ENCODE measurements at regions not wholly inside any gene's neighbourhood (a gene's known extent, or its start where the extent isn't known, plus 50 kb on each side); places are given as distances from the start of the nearest gene placed in this dataset.
A peak's percentile ranks its signal among the peaks of the same experiment; 100 is the strongest.
"Not testable (repeated sequence)": the region's sequence is repeated elsewhere in the genome, so short reads cannot be mapped to it uniquely, and the experiment has no call there.

GRCh38 chrX:115727792-115728732, 167.1 kb downstream of the PLS3 start:
- TF ChIP-seq CTCF (IDR thresholded peaks at IDR 0.05) = peak in 1 of 6 experiments; percentile 15
- 67% methylated on average over 24 of the region's 77 CpGs; no CpG with 5 or more reads in 1 of the 2 donors for WGBS, 2 donors
- H3K27me3 ChIP-seq; DNase-seq; H3K4me1 ChIP-seq; H3K9me3 ChIP-seq; intact Hi-C loops (cut with DNase I); H3K36me3 ChIP-seq: not testable (repeated sequence)
- peak overlapping the region in 1 of 4 donors; percentile 48 for H3K4me3 ChIP-seq
- peak overlapping the region in 1 of 4 donors; percentile 54 for H3K27ac ChIP-seq

GRCh38 chrX:115732530-115732929, 171.6 kb downstream of the PLS3 start:
- DNase-seq; H3K4me3 ChIP-seq; H3K27ac ChIP-seq; H3K27me3 ChIP-seq; H3K4me1 ChIP-seq; intact Hi-C loops (cut with DNase I); H3K9me3 ChIP-seq; H3K36me3 ChIP-seq: not testable (repeated sequence)
- WGBS, 2 donors = no CpG with 5 or more reads among the region's 39 CpGs

GRCh38 chrX:115735269-115735668, 174.3 kb downstream of the PLS3 start:
- Histone ChIP-seq H3K27ac (peak overlapping the region in 1 of 4 donors; percentile 85), H3K4me3 (peak overlapping the region in 1 of 4 donors; percentile 62)
- H3K9me3 ChIP-seq; H3K4me1 ChIP-seq; DNase-seq; H3K36me3 ChIP-seq; intact Hi-C loops (cut with DNase I); H3K27me3 ChIP-seq: not testable (repeated sequence)
- no CpG with 5 or more reads among the region's 26 CpGs for WGBS, 2 donors

Small RNAs in the stretch of these regions (small RNA-seq; reads per million reads assigned to genes)
- gene AC005000.1 = 0 reads per million in 4 donors

Measured in esophagus squamous epithelium (tissue), 5 donors.